GM12891 (cell line): ENCODE measurements at regions not wholly inside any gene's neighbourhood (a gene's known extent, or its start where the extent isn't known, plus 50 kb on each side); places are given as distances from the start of the nearest gene placed in this dataset.

Experiments used
- PAX5 ChIP-seq: IDR thresholded peaks from 2 replicates; pipeline ENCODE4 v1.6.1; 2011; ENCODE audit warnings: low read length, moderate library complexity, mild to moderate bottlenecking; ENCODE audit not compliant: insufficient read depth, severe bottlenecking
- POLR2A ChIP-seq: IDR thresholded peaks from 2 replicates; pipeline ENCODE4 v1.6.1; 2011; ENCODE audit warnings: low read depth, low read length, control low read depth
- POLR2AphosphoS5 ChIP-seq: IDR thresholded peaks from 2 replicates; pipeline ENCODE4 v1.6.1; 2011; ENCODE audit warnings: low read depth, low read length, control low read depth
- SPI1 ChIP-seq: IDR thresholded peaks from 2 replicates; pipeline ENCODE4 v1.6.1; 2011; ENCODE audit warnings: low read depth, low read length, control low read depth
- TAF1 ChIP-seq: IDR thresholded peaks from 2 replicates; pipeline ENCODE4 v1.6.1; 2011; ENCODE audit warnings: low read depth, low read length, control low read depth

DNA sequence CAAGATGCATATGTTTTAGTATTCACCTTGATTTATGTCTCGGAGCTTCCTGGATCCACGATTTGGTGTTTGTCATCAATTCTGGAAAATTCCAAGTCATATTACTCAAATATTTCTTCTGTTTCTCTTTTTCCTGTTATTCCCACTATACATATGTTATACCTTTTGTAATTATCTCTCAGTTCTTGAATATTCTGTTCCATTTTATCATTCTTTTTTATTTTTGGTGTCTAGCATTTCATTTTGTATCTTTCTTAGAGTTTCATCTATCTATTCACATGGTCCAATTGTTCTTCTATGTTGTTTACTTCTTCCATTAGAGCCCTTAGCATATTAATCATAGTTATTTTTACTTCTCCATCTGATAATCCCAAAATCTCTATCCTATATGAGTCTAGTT is 637.8 kb upstream of the GRAMD2B start:
- no peak for TF ChIP-seq POLR2A
- TF ChIP-seq POLR2AphosphoS5 = no peak
- no peak for TF ChIP-seq TAF1
- no peak for TF ChIP-seq PAX5
- no peak for TF ChIP-seq SPI1
